Mesothelial cell of epicardium (in vitro differentiated cells): ENCODE measurements at regions not wholly inside any gene's neighbourhood (a gene's known extent, or its start where the extent isn't known, plus 50 kb on each side); places are given as distances from the start of the nearest gene placed in this dataset.

ENCODE experiments used
- DNase-seq, 2 experiments: peaks; one replicate each; pipeline ENCODE4 v3.0.0; 2021; ENCODE audit warnings: low spot score in 2 of 2; ENCODE audit not compliant: unreplicated experiment in 2 of 2
- H3K27ac Mint-ChIP-seq: 2 replicates; pipeline ENCODE4 v1.8.0; 2021; ENCODE audit warnings: mixed read lengths
- H3K27me3 Mint-ChIP-seq: 2 replicates; pipeline ENCODE4 v1.8.0; 2021; ENCODE audit warnings: low read depth, mixed read lengths
- H3K36me3 Mint-ChIP-seq: 2 replicates; pipeline ENCODE4 v1.8.0; 2021; ENCODE audit warnings: mixed read lengths
- H3K4me1 Mint-ChIP-seq: 2 replicates; pipeline ENCODE4 v1.8.0; 2021; ENCODE audit warnings: mixed read lengths
- H3K4me3 Mint-ChIP-seq: 2 replicates; pipeline ENCODE4 v1.8.0; 2021; ENCODE audit warnings: mild to moderate bottlenecking, moderate library complexity, mixed read lengths
- H3K9me3 Mint-ChIP-seq: 2 replicates; pipeline ENCODE4 v1.8.0; 2021; ENCODE audit warnings: mixed read lengths
- CTCF ChIP-seq: fragments of 200-600 bp; sonication (generic); IDR thresholded peaks from one replicate; pipeline ENCODE4 v1.5.0; 2021; ENCODE audit warnings: antibody characterized with exemption; ENCODE audit not compliant: unreplicated experiment

GRCh38 chr10:8294779-8295178, 240.3 kb downstream of the GATA3 start:
- Mint-ChIP-seq H3K9me3 (no peaks in the 10 kb centered on the region), H3K4me1 (peaks cover 27% of the 10 kb centered on the region), H3K36me3 (no peaks in the 10 kb centered on the region), H3K4me3 (no peak overlapping the region), H3K27ac (no peak overlapping the region), H3K27me3 (peaks cover 9% of the 10 kb centered on the region)
- no peak for DNase-seq
- TF ChIP-seq CTCF, result no peak

GRCh38 chr10:8295311-8295710, 240.8 kb downstream of the GATA3 start:
- Mint-ChIP-seq H3K9me3 (no peaks in the 10 kb centered on the region), H3K36me3 (no peaks in the 10 kb centered on the region), H3K4me3 (no peak overlapping the region), H3K27ac (no peak overlapping the region), H3K4me1 (peaks cover 28% of the 10 kb centered on the region), H3K27me3 (peaks cover 9% of the 10 kb centered on the region)
- TF ChIP-seq CTCF, result no peak
- DNase-seq, result no peak

- no peak for DNase-seq
- Mint-ChIP-seq H3K36me3 (no peaks in the 10 kb centered on the region), H3K27me3 (peaks cover 9% of the 10 kb centered on the region), H3K9me3 (no peaks in the 10 kb centered on the region), H3K27ac (no peak overlapping the region), H3K4me3 (peak overlapping the region; percentile 51), H3K4me1 (peaks cover 35% of the 10 kb centered on the region)
- no peak for TF ChIP-seq CTCF
These were observed 241.7 kb downstream of the GATA3 start for GRCh38 chr10:8296090-8296733.

GRCh38 chr10:8296734-8297101, 242.2 kb downstream of the GATA3 start:
- H3K27ac Mint-ChIP-seq, result no peak overlapping the region
- H3K9me3 Mint-ChIP-seq, result no peaks in the 10 kb centered on the region
- H3K4me1 Mint-ChIP-seq, result peaks cover 41% of the 10 kb centered on the region
- peaks cover 9% of the 10 kb centered on the region for H3K27me3 Mint-ChIP-seq
- H3K4me3 Mint-ChIP-seq, result no peak overlapping the region
- TF ChIP-seq CTCF, result no peak
- H3K36me3 Mint-ChIP-seq, result no peaks in the 10 kb centered on the region
- DNase-seq, result no peak

- Mint-ChIP-seq H3K27ac (no peak overlapping the region), H3K36me3 (no peaks in the 10 kb centered on the region), H3K4me1 (peaks cover 44% of the 10 kb centered on the region), H3K27me3 (peaks cover 9% of the 10 kb centered on the region), H3K4me3 (no peak overlapping the region), H3K9me3 (no peaks in the 10 kb centered on the region)
- DNase-seq, result no peak
- TF ChIP-seq CTCF, result no peak
These were observed 242.6 kb downstream of the GATA3 start for GRCh38 chr10:8297107-8297506.

GRCh38 chr10:8297959-8298358, 243.5 kb downstream of the GATA3 start:
- Mint-ChIP-seq H3K27me3 (peaks cover 9% of the 10 kb centered on the region), H3K9me3 (no peaks in the 10 kb centered on the region), H3K4me1 (peaks cover 52% of the 10 kb centered on the region), H3K4me3 (no peak overlapping the region), H3K36me3 (no peaks in the 10 kb centered on the region), H3K27ac (peak overlapping the region; percentile 4)
- no peak for TF ChIP-seq CTCF
- DNase-seq, result no peak
